ENCODE measurements at regions not wholly inside any gene's neighbourhood (a gene's known extent, or its start where the extent isn't known, plus 50 kb on each side); places are given as distances from the start of the nearest gene placed in this dataset.

- Histone ChIP-seq H3K4me1 (ENCODE audit: insufficient read depth, low read length) (no peaks in the 10 kb centered on the region), H4K20me1 (ENCODE audit: insufficient read depth, low read length) (no peaks in the 10 kb centered on the region), H3K79me2 (ENCODE audit: insufficient read depth, low read length) (no peaks in the 10 kb centered on the region), H3K9me3 (ENCODE audit: insufficient read depth, low read length, severe bottlenecking) (no peaks in the 10 kb centered on the region), H3K27ac (ENCODE audit: low read length) (no peak overlapping the region), H3K27me3 (ENCODE audit: insufficient read depth, low read length, poor library complexity) (no peaks in the 10 kb centered on the region), H3K9ac (ENCODE audit: low read depth, low read length) (no peak overlapping the region), H2AFZ (ENCODE audit: low read depth, low read length) (no peak overlapping the region), H3K4me2 (ENCODE audit: insufficient read depth, low read length) (no peak overlapping the region), H3K36me3 (ENCODE audit: insufficient read depth, low read length) (no peaks in the 10 kb centered on the region), H3K4me3 (ENCODE audit: low read depth in 1 of 2, low read length in 2 of 2) (no peak overlapping the region)
- DNase-seq (no peak), ATAC-seq (ENCODE audit: insufficient read depth, low read depth) (no peak)
- TF ChIP-seq EZH2 (IDR thresholded peaks at IDR 0.05; ENCODE audit: borderline replicate concordance, low read depth, low read length, severe bottlenecking) (no peak), CTCF (IDR thresholded peaks at IDR 0.05; ENCODE audit: borderline replicate concordance, extremely low read depth, low read length, poor library complexity, severe bottlenecking) (no peak)
Measured at GRCh38 chr1:185421485-185422107, 104.6 kb upstream of the IVNS1ABP start.

- ATAC-seq (ENCODE audit: insufficient read depth, low read depth) (no peak), DNase-seq (no peak)
- Histone ChIP-seq H3K4me2 (ENCODE audit: insufficient read depth, low read length) (no peak overlapping the region), H3K36me3 (ENCODE audit: insufficient read depth, low read length) (no peaks in the 10 kb centered on the region), H3K27me3 (ENCODE audit: insufficient read depth, low read length, poor library complexity) (no peaks in the 10 kb centered on the region), H2AFZ (ENCODE audit: low read depth, low read length) (no peak overlapping the region), H3K4me1 (ENCODE audit: insufficient read depth, low read length) (no peaks in the 10 kb centered on the region), H3K27ac (ENCODE audit: low read length) (no peak overlapping the region), H3K79me2 (ENCODE audit: insufficient read depth, low read length) (no peaks in the 10 kb centered on the region), H3K9ac (ENCODE audit: low read depth, low read length) (no peak overlapping the region), H3K9me3 (ENCODE audit: insufficient read depth, low read length, severe bottlenecking) (no peaks in the 10 kb centered on the region), H4K20me1 (ENCODE audit: insufficient read depth, low read length) (no peaks in the 10 kb centered on the region), H3K4me3 (ENCODE audit: low read depth in 1 of 2, low read length in 2 of 2) (no peak overlapping the region)
- TF ChIP-seq EZH2 (IDR thresholded peaks at IDR 0.05; ENCODE audit: borderline replicate concordance, low read depth, low read length, severe bottlenecking) (no peak), CTCF (IDR thresholded peaks at IDR 0.05; ENCODE audit: borderline replicate concordance, extremely low read depth, low read length, poor library complexity, severe bottlenecking) (no peak)
Measured at GRCh38 chr1:185420588-185421081, 103.6 kb upstream of the IVNS1ABP start.

GRCh38 chr1:185419718-185420117, 102.7 kb upstream of the IVNS1ABP start:
- H4K20me1 ChIP-seq (ENCODE audit: insufficient read depth, low read length) = no peaks in the 10 kb centered on the region
- no peaks in the 10 kb centered on the region for H3K4me1 ChIP-seq (ENCODE audit: insufficient read depth, low read length)
- no peak overlapping the region for H3K27ac ChIP-seq (ENCODE audit: low read length)
- DNase-seq (no peak), ATAC-seq (ENCODE audit: insufficient read depth, low read depth) (no peak)
- H3K4me3 ChIP-seq (ENCODE audit: low read depth in 1 of 2, low read length in 2 of 2) = no peak overlapping the region
- no peak overlapping the region for H2AFZ ChIP-seq (ENCODE audit: low read depth, low read length)
- TF ChIP-seq EZH2 (IDR thresholded peaks at IDR 0.05; ENCODE audit: borderline replicate concordance, low read depth, low read length, severe bottlenecking) (no peak), CTCF (IDR thresholded peaks at IDR 0.05; ENCODE audit: borderline replicate concordance, extremely low read depth, low read length, poor library complexity, severe bottlenecking) (no peak)
- H3K4me2 ChIP-seq (ENCODE audit: insufficient read depth, low read length) = no peak overlapping the region
- H3K79me2 ChIP-seq (ENCODE audit: insufficient read depth, low read length) = no peaks in the 10 kb centered on the region
- H3K36me3 ChIP-seq (ENCODE audit: insufficient read depth, low read length) = no peaks in the 10 kb centered on the region
- H3K9ac ChIP-seq (ENCODE audit: low read depth, low read length) = no peak overlapping the region
- no peaks in the 10 kb centered on the region for H3K9me3 ChIP-seq (ENCODE audit: insufficient read depth, low read length, severe bottlenecking)
- no peaks in the 10 kb centered on the region for H3K27me3 ChIP-seq (ENCODE audit: insufficient read depth, low read length, poor library complexity)
